OCI-LY3 (cell line): ENCODE measurements at regions not wholly inside any gene's neighbourhood (a gene's known extent, or its start where the extent isn't known, plus 50 kb on each side); places are given as distances from the start of the nearest gene placed in this dataset.

Experiments
- H2AFZ ChIP-seq: fragments of 200-600, 300-600 bp; shearing (Covaris generic); 2 replicates; pipeline ENCODE4 v1.6.0; 2014; ENCODE audit warnings: antibody characterized with exemption, low read depth, low read length
- H3K27ac ChIP-seq: fragments of 200-600, 300-600 bp; sonication (generic); 2 replicates; pipeline ENCODE4 v1.5.1; 2014; ENCODE audit warnings: mild to moderate bottlenecking, low read length, moderate library complexity, mixed read lengths
- H3K27me3 ChIP-seq: fragments of 200-600, 300-600 bp; sonication (generic); 2 replicates; pipeline ENCODE4 v1.6.1; 2014; ENCODE audit warnings: low read depth, low read length, mixed read lengths
- H3K36me3 ChIP-seq: fragments of 200-600, 300-600 bp; sonication (generic); replicated peaks from 2 replicates; pipeline ENCODE3; 2014; ENCODE audit warnings: low read depth, low read length, mixed read lengths
- H3K4me1 ChIP-seq: fragments of 300-600, 200-600 bp; sonication (generic); 2 replicates; pipeline ENCODE4 v1.6.1; 2014; ENCODE audit warnings: low read length, mixed read lengths
- H3K4me2 ChIP-seq: fragments of 200-600, 300-600 bp; sonication (generic); 2 replicates; pipeline ENCODE4 v1.6.1; 2014; ENCODE audit warnings: low read length, mixed read lengths
- H3K4me3 ChIP-seq: fragments of 300-600, 200-600 bp; sonication (generic); 2 replicates; pipeline ENCODE4 v1.5.1; 2014; ENCODE audit warnings: antibody characterized with exemption, mild to moderate bottlenecking, low read length, moderate library complexity
- H3K79me2 ChIP-seq: fragments of 300-600, 200-600 bp; shearing (Covaris generic); 2 replicates; pipeline ENCODE4 v1.6.1; 2014; ENCODE audit warnings: mild to moderate bottlenecking, low read length, mixed read lengths
- H3K9ac ChIP-seq: fragments of 300-600, 200-600 bp; shearing (Covaris generic); 2 replicates; pipeline ENCODE4 v1.6.0; 2014; ENCODE audit warnings: mild to moderate bottlenecking, low read length, moderate library complexity
- H3K9me3 ChIP-seq: fragments of 200-600, 300-600 bp; shearing (Covaris generic); 2 replicates; pipeline ENCODE4 v1.6.1; 2014; ENCODE audit warnings: low read length, mixed read lengths; ENCODE audit not compliant: insufficient read depth
- H4K20me1 ChIP-seq: fragments of 200-600, 300-600 bp; sonication (generic); 2 replicates; pipeline ENCODE4 v1.6.1; 2016; ENCODE audit warnings: low read length, mixed read lengths; ENCODE audit not compliant: insufficient read depth
- EZH2phosphoT487 ChIP-seq: fragments of 200-600 bp; shearing (Covaris generic); IDR thresholded peaks from 2 replicates; pipeline ENCODE4 v1.6.1; 2018; ENCODE audit warnings: antibody characterized with exemption, mixed run types, low read depth
- TF ChIP-seq, protein P1 (sequence below): fragments of 200-600, 300-600 bp; sonication (generic); IDR thresholded peaks from 2 replicates; pipeline ENCODE4 v1.5.1; 2014; ENCODE audit warnings: antibody characterized with exemption, low read length, low read depth

DNA sequence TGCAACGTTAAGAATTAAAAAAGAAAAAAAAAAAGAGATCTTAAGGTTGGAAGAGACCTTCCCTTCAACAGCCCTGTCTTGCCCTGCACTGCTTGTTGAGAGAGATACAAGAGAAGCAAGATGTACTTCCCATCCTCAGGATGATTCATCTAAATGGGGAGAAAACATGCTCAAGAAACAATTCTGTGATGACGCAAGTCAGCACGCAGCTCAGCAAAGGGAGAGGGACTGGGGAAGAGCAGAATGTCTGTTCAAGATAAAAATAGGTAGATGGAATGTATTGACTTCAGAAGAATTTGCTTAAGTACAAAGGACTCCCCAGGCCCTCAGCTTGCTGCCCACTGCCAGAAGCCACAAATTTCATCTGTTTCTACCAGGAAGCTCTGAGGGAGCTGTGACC, 198.2 kb upstream of the SPRED2 start:
- H2AFZ ChIP-seq = no peak overlapping the region
- no peak for TF ChIP-seq EZH2phosphoT487
- TF ChIP-seq, protein P1, sequence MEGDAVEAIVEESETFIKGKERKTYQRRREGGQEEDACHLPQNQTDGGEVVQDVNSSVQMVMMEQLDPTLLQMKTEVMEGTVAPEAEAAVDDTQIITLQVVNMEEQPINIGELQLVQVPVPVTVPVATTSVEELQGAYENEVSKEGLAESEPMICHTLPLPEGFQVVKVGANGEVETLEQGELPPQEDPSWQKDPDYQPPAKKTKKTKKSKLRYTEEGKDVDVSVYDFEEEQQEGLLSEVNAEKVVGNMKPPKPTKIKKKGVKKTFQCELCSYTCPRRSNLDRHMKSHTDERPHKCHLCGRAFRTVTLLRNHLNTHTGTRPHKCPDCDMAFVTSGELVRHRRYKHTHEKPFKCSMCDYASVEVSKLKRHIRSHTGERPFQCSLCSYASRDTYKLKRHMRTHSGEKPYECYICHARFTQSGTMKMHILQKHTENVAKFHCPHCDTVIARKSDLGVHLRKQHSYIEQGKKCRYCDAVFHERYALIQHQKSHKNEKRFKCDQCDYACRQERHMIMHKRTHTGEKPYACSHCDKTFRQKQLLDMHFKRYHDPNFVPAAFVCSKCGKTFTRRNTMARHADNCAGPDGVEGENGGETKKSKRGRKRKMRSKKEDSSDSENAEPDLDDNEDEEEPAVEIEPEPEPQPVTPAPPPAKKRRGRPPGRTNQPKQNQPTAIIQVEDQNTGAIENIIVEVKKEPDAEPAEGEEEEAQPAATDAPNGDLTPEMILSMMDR = no peak
- H3K36me3 ChIP-seq = peaks cover 3% of the 10 kb centered on the region
- H3K27me3 ChIP-seq = peaks cover 7% of the 10 kb centered on the region
- no peaks in the 10 kb centered on the region for H3K4me1 ChIP-seq
- H3K79me2 ChIP-seq = no peaks in the 10 kb centered on the region
- H3K4me2 ChIP-seq = no peak overlapping the region
- no peaks in the 10 kb centered on the region for H4K20me1 ChIP-seq
- no peak overlapping the region for H3K27ac ChIP-seq
- 0 out of 2 replicates have a peak, but pooled peaks cover 2% of the 10 kb centered on the region for H3K9me3 ChIP-seq
- H3K9ac ChIP-seq = no peak overlapping the region
- no peak overlapping the region for H3K4me3 ChIP-seq

DNA sequence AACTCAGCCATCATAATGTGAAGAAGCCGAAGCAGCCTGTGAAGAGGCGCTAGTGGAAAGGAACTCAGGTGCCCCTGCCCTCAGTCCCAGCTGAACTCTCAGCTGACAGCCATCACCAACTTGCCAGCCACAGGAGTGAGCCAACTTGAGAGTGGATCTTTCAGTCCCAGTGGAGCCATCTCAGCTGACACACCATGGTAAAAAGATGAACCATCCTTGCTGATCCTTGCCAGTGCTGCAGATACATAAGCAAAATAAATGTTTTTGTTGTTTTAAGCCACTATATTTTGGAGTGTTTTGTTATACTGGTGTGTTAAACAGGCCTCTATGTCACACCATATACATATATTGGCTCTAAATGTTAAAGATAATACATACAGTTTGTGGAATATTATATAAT, 195.8 kb upstream of the SPRED2 start:
- no peak overlapping the region for H3K4me2 ChIP-seq
- no peak for TF ChIP-seq EZH2phosphoT487

DNA sequence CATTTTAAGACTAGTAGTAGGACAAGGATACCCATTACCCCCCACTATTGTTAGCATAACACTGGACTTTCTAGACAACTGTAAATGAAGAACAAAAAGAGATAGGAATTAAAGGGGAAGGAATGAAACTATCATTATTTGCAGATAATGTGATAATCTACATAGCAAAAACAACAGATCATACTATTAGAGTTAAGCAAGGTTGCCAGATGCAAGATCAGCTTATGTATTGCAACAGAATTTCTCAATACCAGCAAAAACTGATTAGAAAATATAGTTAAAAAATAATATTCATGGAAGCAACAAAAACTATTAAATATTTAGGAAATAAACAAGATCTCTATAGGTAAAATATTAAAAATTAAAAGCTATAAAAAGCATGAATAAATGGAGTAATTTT, 194.4 kb upstream of the SPRED2 start:
- no peak overlapping the region for H2AFZ ChIP-seq
- peaks cover 4% of the 10 kb centered on the region; the same call in 1 of the 2 replicates for H3K4me1 ChIP-seq
- no peaks in the 10 kb centered on the region for H4K20me1 ChIP-seq
- H3K4me3 ChIP-seq = no peak overlapping the region
- H3K79me2 ChIP-seq = no peaks in the 10 kb centered on the region
- 0 out of 2 replicates have a peak, but pooled peaks cover 3% of the 10 kb centered on the region for H3K27me3 ChIP-seq
- 0 out of 2 replicates have a peak, but pooled peaks cover 2% of the 10 kb centered on the region for H3K9me3 ChIP-seq
- peaks cover 3% of the 10 kb centered on the region for H3K36me3 ChIP-seq
- no peak overlapping the region for H3K9ac ChIP-seq
- no peak for TF ChIP-seq EZH2phosphoT487
- TF ChIP-seq, protein P1 = no peak
- no peak overlapping the region for H3K4me2 ChIP-seq
- no peak overlapping the region for H3K27ac ChIP-seq

More for the DNA sequence above, 195.8 kb upstream of the SPRED2 start:
- H3K27ac ChIP-seq = no peak overlapping the region
- H3K9me3 ChIP-seq = 0 out of 2 replicates have a peak, but pooled peaks cover 2% of the 10 kb centered on the region
- no peak overlapping the region for H3K9ac ChIP-seq
- peaks cover 3% of the 10 kb centered on the region for H3K36me3 ChIP-seq
- H3K4me1 ChIP-seq = peaks cover 4% of the 10 kb centered on the region; the same call in 1 of the 2 replicates
- no peaks in the 10 kb centered on the region for H4K20me1 ChIP-seq
- H3K79me2 ChIP-seq = no peaks in the 10 kb centered on the region
- H2AFZ ChIP-seq = no peak overlapping the region
- H3K4me3 ChIP-seq = no peak overlapping the region
- no peaks in the 10 kb centered on the region for H3K27me3 ChIP-seq

DNA sequence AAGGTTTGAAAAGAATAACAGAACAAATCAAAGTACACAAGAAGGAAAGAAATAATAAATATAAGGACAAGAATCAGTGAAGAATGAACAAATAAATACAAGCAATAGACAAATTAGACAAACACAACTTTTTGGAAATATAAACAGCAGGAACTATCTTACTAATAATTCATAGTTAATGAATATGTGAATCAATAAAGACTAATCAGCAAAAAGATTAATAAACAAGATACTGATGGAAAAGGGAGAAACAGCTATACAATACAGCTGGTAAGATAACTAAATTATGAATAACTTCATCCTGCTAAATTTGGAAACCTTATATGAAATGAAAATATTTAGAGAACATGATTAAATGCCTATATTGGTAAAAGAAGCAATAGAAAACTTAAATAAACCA, 193.6 kb upstream of the SPRED2 start:
- no peaks in the 10 kb centered on the region for H3K79me2 ChIP-seq
- no peak overlapping the region for H2AFZ ChIP-seq
- no peaks in the 10 kb centered on the region for H4K20me1 ChIP-seq
- no peak overlapping the region for H3K9ac ChIP-seq
- H3K27ac ChIP-seq = no peak overlapping the region
- peaks cover 3% of the 10 kb centered on the region for H3K36me3 ChIP-seq
- peaks cover 4% of the 10 kb centered on the region; the same call in 1 of the 2 replicates for H3K4me1 ChIP-seq
- 0 out of 2 replicates have a peak, but pooled peaks cover 2% of the 10 kb centered on the region for H3K9me3 ChIP-seq
- TF ChIP-seq, protein P1 = no peak
- no peak for TF ChIP-seq EZH2phosphoT487
- H3K4me2 ChIP-seq = no peak overlapping the region
- no peak overlapping the region for H3K4me3 ChIP-seq
- 0 out of 2 replicates have a peak, but pooled peaks cover 3% of the 10 kb centered on the region for H3K27me3 ChIP-seq
